Liver (tissue), 7 donors: ENCODE measurements at regions not wholly inside any gene's neighbourhood (a gene's known extent, or its start where the extent isn't known, plus 50 kb on each side); places are given as distances from the start of the nearest gene placed in this dataset.

Source experiments
- DNase-seq: peaks from one replicate; pipeline ENCODE4 v3.0.0-alpha.2; 2017; ENCODE audit warnings: low spot score
- H3K27ac ChIP-seq, 2 donors: one replicate each; pipeline ENCODE4 v1.7.0; 2013; ENCODE audit warnings: inconsistent platforms in 2 of 2, low read length in 2 of 2, control low read depth in 1 of 2, low read depth in 1 of 2, mild to moderate bottlenecking in 1 of 2
- H3K27me3 ChIP-seq, 4 donors: one replicate each; pipeline versions ENCODE4 v1.6.1 to v1.7.0; 2013; ENCODE audit warnings: low read length in 3 of 4, inconsistent platforms in 1 of 4, mild to moderate bottlenecking in 1 of 4, moderate library complexity in 1 of 4; ENCODE audit not compliant: control insufficient read depth in 4 of 4, insufficient read depth in 4 of 4
- H3K36me3 ChIP-seq, 4 donors: one replicate each; pipeline versions ENCODE4 v1.6.1 to v1.7.0; 2013; ENCODE audit warnings: low read length in 3 of 4, mild to moderate bottlenecking in 3 of 4, low read depth in 1 of 4, moderate library complexity in 1 of 4; ENCODE audit not compliant: control insufficient read depth in 4 of 4, insufficient read depth in 3 of 4
- H3K4me1 ChIP-seq, 4 donors: one replicate each; pipeline versions ENCODE4 v1.6.1 to v1.7.0; 2013; ENCODE audit warnings: low read length in 3 of 4, mild to moderate bottlenecking in 3 of 4, moderate library complexity in 1 of 4; ENCODE audit not compliant: control insufficient read depth in 4 of 4, insufficient read depth in 4 of 4
- H3K4me3 ChIP-seq, 3 donors: one replicate each; pipeline versions ENCODE4 v1.6.1 to v1.7.0; 2013; ENCODE audit warnings: low read length in 3 of 3, control low read depth in 1 of 3, low read depth in 1 of 3, mild to moderate bottlenecking in 1 of 3
- H3K9ac ChIP-seq, 2 donors: one replicate each; pipeline ENCODE4 v1.7.0; 2013; ENCODE audit warnings: low read length in 2 of 2, mild to moderate bottlenecking in 2 of 2, moderate library complexity in 2 of 2, control low read depth in 1 of 2, low read depth in 1 of 2
- H3K9me3 ChIP-seq, 4 donors: one replicate each; pipeline versions ENCODE4 v1.6.1 to v1.7.0; 2013; ENCODE audit warnings: low read length in 3 of 4; ENCODE audit not compliant: control insufficient read depth in 4 of 4
- ATF3 ChIP-seq: IDR thresholded peaks from 2 replicates; pipeline ENCODE4 v1.6.1; 2016; ENCODE audit warnings: antibody characterized with exemption
- EGR1 ChIP-seq, 2 donors: IDR thresholded peaks; 2 replicates each; pipeline ENCODE4 v1.6.1; 2016 to 2018; ENCODE audit warnings: antibody characterized with exemption in 2 of 2, low read depth in 2 of 2
- FOXA1 ChIP-seq: IDR thresholded peaks from 2 replicates; pipeline ENCODE4 v1.6.1; 2016; ENCODE audit warnings: antibody characterized with exemption
- FOXA2 ChIP-seq: IDR thresholded peaks from 2 replicates; pipeline ENCODE4 v1.6.1; 2016; ENCODE audit warnings: antibody characterized with exemption
- GABPA ChIP-seq, 2 donors: IDR thresholded peaks in 1 of 2; conservative IDR thresholded peaks in 1 of 2; 2 replicates each; pipeline ENCODE4 v1.6.1; 2016; ENCODE audit warnings: antibody characterized with exemption in 2 of 2, mild to moderate bottlenecking in 1 of 2, moderate library complexity in 1 of 2
- HNF4A ChIP-seq, 2 donors: conservative IDR thresholded peaks; 2 replicates each; pipeline ENCODE4 v1.6.1; 2016; ENCODE audit warnings: antibody characterized with exemption in 2 of 2, mild to moderate bottlenecking in 2 of 2
- HNF4G ChIP-seq: IDR thresholded peaks from 2 replicates; pipeline ENCODE4 v1.6.1; 2016; ENCODE audit warnings: antibody characterized with exemption
- JUND ChIP-seq, 2 donors: IDR thresholded peaks; 2 replicates each; pipeline ENCODE4 v1.6.1; 2016; ENCODE audit warnings: antibody characterized with exemption in 2 of 2
- MAX ChIP-seq: IDR thresholded peaks from 2 replicates; pipeline ENCODE4 v1.6.1; 2016; ENCODE audit warnings: antibody characterized with exemption
- NR2F2 ChIP-seq: IDR thresholded peaks from 2 replicates; pipeline ENCODE4 v1.6.1; 2016; ENCODE audit warnings: antibody characterized with exemption
- RAD21 ChIP-seq, 2 donors: IDR thresholded peaks; 2 replicates each; pipeline ENCODE4 v1.6.1; 2016; ENCODE audit warnings: antibody characterized with exemption in 2 of 2, mild to moderate bottlenecking in 2 of 2
- REST ChIP-seq: IDR thresholded peaks from 2 replicates; pipeline ENCODE4 v1.6.1; 2016; ENCODE audit warnings: antibody characterized with exemption, mild to moderate bottlenecking
- RXRA ChIP-seq, 2 donors: IDR thresholded peaks; 2 replicates each; pipeline ENCODE4 v1.6.1; 2017 to 2018; ENCODE audit warnings: antibody characterized with exemption in 2 of 2, mild to moderate bottlenecking in 1 of 2
- SP1 ChIP-seq: IDR thresholded peaks from 2 replicates; pipeline ENCODE4 v1.6.1; 2018; ENCODE audit warnings: antibody characterized with exemption, mild to moderate bottlenecking
- TAF1 ChIP-seq: conservative IDR thresholded peaks from 2 replicates; pipeline ENCODE4 v1.6.1; 2016; ENCODE audit warnings: antibody characterized with exemption, mild to moderate bottlenecking
- YY1 ChIP-seq: IDR thresholded peaks from 2 replicates; pipeline ENCODE4 v1.6.1; 2016; ENCODE audit warnings: antibody characterized with exemption, mild to moderate bottlenecking
- ZBTB33 ChIP-seq: IDR thresholded peaks from 2 replicates; pipeline ENCODE4 v1.6.1; 2016; ENCODE audit warnings: antibody characterized with exemption
- WGBS: extraction: QIAGEN DNeasy Blood & Tissue Kit; methylation state at CpG from one replicate; pipeline ENCODE4 v1.1.7; 2013; 5-methylcytosine and 5-hydroxymethylcytosine counted together
- donor health status: healthy.
- donor health status: healthy.
- donor health status: healthy.
- donor health status: healthy.

GRCh38 chr5:56735849-56736641 lies 79.3 kb upstream of the MAP3K1 start:
- no peak for DNase-seq
- Histone ChIP-seq H3K9me3 (no peaks in the 10 kb centered on the region), H3K4me3 (no peak overlapping the region), H3K9ac (no peak overlapping the region), H3K4me1 (peaks cover 0 to 3% (median 0%) of the 10 kb centered on the region in 4 donors), H3K27me3 (no peaks in the 10 kb centered on the region), H3K27ac (no peak overlapping the region), H3K36me3 (no peaks in the 10 kb centered on the region)
- 63% methylated on average over 9 of the region's 9 CpGs for WGBS
- TF ChIP-seq YY1 (no peak), GABPA (IDR thresholded peaks at IDR 0.05 in 1 of 2, conservative IDR thresholded peaks at IDR 0.05 in 1 of 2) (peak in 1 of 2 donors; percentile 16)

GRCh38 chr5:56734091-56734694 lies 81.2 kb upstream of the MAP3K1 start:
- 74% methylated on average over 2 of the region's 2 CpGs for WGBS
- Histone ChIP-seq H3K9me3 (no peaks in the 10 kb centered on the region), H3K4me1 (no peaks in the 10 kb centered on the region), H3K36me3 (no peaks in the 10 kb centered on the region), H3K4me3 (no peak overlapping the region), H3K27ac (no peak overlapping the region), H3K9ac (no peak overlapping the region), H3K27me3 (no peaks in the 10 kb centered on the region)
- DNase-seq = no peak
- TF ChIP-seq ATF3 (no peak), HNF4G (no peak), HNF4A (conservative IDR thresholded peaks at IDR 0.05) (no peak), GABPA (IDR thresholded peaks at IDR 0.05 in 1 of 2, conservative IDR thresholded peaks at IDR 0.05 in 1 of 2) (no peak), FOXA1 (no peak)

GRCh38 chr5:56733580-56733979 lies 81.8 kb upstream of the MAP3K1 start:
- Histone ChIP-seq H3K27me3 (no peaks in the 10 kb centered on the region), H3K36me3 (no peaks in the 10 kb centered on the region), H3K4me1 (no peaks in the 10 kb centered on the region), H3K4me3 (no peak overlapping the region), H3K9me3 (no peaks in the 10 kb centered on the region), H3K9ac (no peak overlapping the region), H3K27ac (no peak overlapping the region)
- DNase-seq = no peak
- TF ChIP-seq TAF1 = no peak
- no peak for TF ChIP-seq RXRA (IDR thresholded peaks at IDR 0.05)
- no peak for TF ChIP-seq JUND (IDR thresholded peaks at IDR 0.05)
- no peak for TF ChIP-seq NR2F2
- TF ChIP-seq FOXA2 = no peak
- TF ChIP-seq RAD21 (IDR thresholded peaks at IDR 0.05) = no peak
- no peak for TF ChIP-seq HNF4A (conservative IDR thresholded peaks at IDR 0.05)
- no peak for TF ChIP-seq MAX
- TF ChIP-seq YY1 = no peak
- no peak for TF ChIP-seq EGR1 (IDR thresholded peaks at IDR 0.05; ENCODE audit: low read depth in 2 of 2)
- TF ChIP-seq FOXA1 = no peak
- WGBS = 75% methylated on average over 4 of the region's 4 CpGs

GRCh38 chr5:56732121-56732520 lies 83.2 kb upstream of the MAP3K1 start:
- no peaks in the 10 kb centered on the region for H3K9me3 ChIP-seq
- H3K9ac ChIP-seq = no peak overlapping the region
- 88% methylated on average over 6 of the region's 6 CpGs for whole genome bisulfite sequencing
- no peaks in the 10 kb centered on the region for H3K36me3 ChIP-seq
- no peak overlapping the region for H3K4me3 ChIP-seq
- no peak for DNase-seq
- no peaks in the 10 kb centered on the region for H3K4me1 ChIP-seq
- H3K27me3 ChIP-seq = no peaks in the 10 kb centered on the region
- no peak overlapping the region for H3K27ac ChIP-seq
- TF ChIP-seq ZBTB33 (no peak), JUND (IDR thresholded peaks at IDR 0.05) (no peak), EGR1 (IDR thresholded peaks at IDR 0.05; ENCODE audit: low read depth in 2 of 2) (no peak), MAX (no peak), HNF4A (conservative IDR thresholded peaks at IDR 0.05) (no peak), REST (no peak), SP1 (no peak), FOXA2 (no peak)
